Cardiac muscle cell (in vitro differentiated cells and primary cell): ENCODE measurements at regions not wholly inside any gene's neighbourhood (a gene's known extent, or its start where the extent isn't known, plus 50 kb on each side); places are given as distances from the start of the nearest gene placed in this dataset.

Experiments
- DNase-seq, 2 donors: peaks; one replicate each; pipeline versions ENCODE4 v3.0.0 to v3.0.0-alpha.2; 2010 to 2017; ENCODE audit warnings: low read depth in 1 of 2, low spot score in 1 of 2
- H3K27ac ChIP-seq: fragments of 200-600 bp; sonication (generic); 2 replicates; pipeline ENCODE4 v1.5.1; 2016
- H3K27me3 ChIP-seq: fragments of 200-600 bp; sonication (generic); 2 replicates; pipeline ENCODE4 v1.6.0; 2016; ENCODE audit warnings: control low read depth
- H3K36me3 ChIP-seq: fragments of 200-600 bp; sonication (generic); 2 replicates; pipeline ENCODE4 v1.5.1; 2016; ENCODE audit warnings: control low read depth
- H3K4me1 ChIP-seq: fragments of 200-600 bp; sonication (generic); 2 replicates; pipeline ENCODE4 v1.8.1; 2017; ENCODE audit warnings: low read depth, mild to moderate bottlenecking, mixed run types
- H3K4me3 ChIP-seq: fragments of 200-600 bp; sonication (generic); 2 replicates; pipeline ENCODE4 v1.5.1; 2016; ENCODE audit warnings: mild to moderate bottlenecking
- H3K9me3 ChIP-seq: fragments of 200-600 bp; sonication (generic); 2 replicates; pipeline ENCODE4 v1.5.1; 2017; ENCODE audit warnings: low read depth, mild to moderate bottlenecking, control low read depth
- TF ChIP-seq, protein P1 (sequence below): IDR thresholded peaks from 2 replicates; pipeline ENCODE4 v1.5.1; 2012; ENCODE audit warnings: low read depth, mild to moderate bottlenecking, low read length

GRCh38 chr14:103220134-103220981 is 97.1 kb downstream of the TNFAIP2 start:
- TF ChIP-seq, protein P1, sequence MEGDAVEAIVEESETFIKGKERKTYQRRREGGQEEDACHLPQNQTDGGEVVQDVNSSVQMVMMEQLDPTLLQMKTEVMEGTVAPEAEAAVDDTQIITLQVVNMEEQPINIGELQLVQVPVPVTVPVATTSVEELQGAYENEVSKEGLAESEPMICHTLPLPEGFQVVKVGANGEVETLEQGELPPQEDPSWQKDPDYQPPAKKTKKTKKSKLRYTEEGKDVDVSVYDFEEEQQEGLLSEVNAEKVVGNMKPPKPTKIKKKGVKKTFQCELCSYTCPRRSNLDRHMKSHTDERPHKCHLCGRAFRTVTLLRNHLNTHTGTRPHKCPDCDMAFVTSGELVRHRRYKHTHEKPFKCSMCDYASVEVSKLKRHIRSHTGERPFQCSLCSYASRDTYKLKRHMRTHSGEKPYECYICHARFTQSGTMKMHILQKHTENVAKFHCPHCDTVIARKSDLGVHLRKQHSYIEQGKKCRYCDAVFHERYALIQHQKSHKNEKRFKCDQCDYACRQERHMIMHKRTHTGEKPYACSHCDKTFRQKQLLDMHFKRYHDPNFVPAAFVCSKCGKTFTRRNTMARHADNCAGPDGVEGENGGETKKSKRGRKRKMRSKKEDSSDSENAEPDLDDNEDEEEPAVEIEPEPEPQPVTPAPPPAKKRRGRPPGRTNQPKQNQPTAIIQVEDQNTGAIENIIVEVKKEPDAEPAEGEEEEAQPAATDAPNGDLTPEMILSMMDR, result no peak
- Histone ChIP-seq H3K27ac (no peak overlapping the region), H3K27me3 (peaks cover 31% of the 10 kb centered on the region), H3K36me3 (no peaks in the 10 kb centered on the region), H3K9me3 (no peaks in the 10 kb centered on the region), H3K4me3 (peak overlapping the region; percentile 15), H3K4me1 (no peaks in the 10 kb centered on the region)
- DNase-seq, result no peak

DNA sequence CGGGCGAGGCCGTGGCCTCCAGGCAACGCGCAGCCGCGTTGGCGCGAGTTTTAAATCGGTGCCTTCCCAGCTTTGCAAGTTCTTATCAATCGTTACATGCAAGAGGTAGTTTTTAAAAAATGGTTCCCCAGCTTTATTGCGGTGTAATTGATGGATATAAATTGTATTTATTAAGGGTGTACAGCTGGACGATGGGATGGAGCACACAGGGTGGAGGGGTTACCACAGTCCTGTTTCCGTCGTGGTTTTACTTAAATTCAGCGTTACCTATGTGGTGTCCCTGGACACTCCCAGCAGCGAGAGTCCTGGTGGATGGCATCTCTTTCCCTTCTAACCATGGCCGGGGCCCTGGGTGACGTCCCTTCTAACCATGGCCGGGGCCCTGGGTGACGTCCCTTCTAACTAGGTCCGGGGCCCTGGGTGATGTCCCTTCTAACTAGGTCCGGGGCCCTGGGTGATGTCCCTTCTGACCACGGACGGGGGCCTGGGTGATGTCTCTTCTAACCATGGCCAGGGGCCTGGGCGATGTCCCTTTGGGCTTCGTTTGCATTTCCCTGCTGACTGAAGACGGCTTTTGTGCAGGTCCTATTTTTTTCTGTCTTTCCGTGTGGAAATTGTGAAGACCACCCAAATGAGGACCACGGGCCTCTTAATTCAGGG is 97.9 kb downstream of the TNFAIP2 start:
- Histone ChIP-seq H3K9me3 (no peaks in the 10 kb centered on the region), H3K27ac (no peak overlapping the region), H3K27me3 (peaks cover 31% of the 10 kb centered on the region), H3K4me3 (peak overlapping the region; percentile 15), H3K36me3 (no peaks in the 10 kb centered on the region), H3K4me1 (no peaks in the 10 kb centered on the region)
- TF ChIP-seq, protein P1, result no peak
- no peak for DNase-seq

- no peaks in the 10 kb centered on the region for H3K4me1 ChIP-seq
- TF ChIP-seq, protein P1, result no peak
- DNase-seq, result no peak
- H3K27me3 ChIP-seq, result peaks cover 31% of the 10 kb centered on the region
- no peaks in the 10 kb centered on the region for H3K9me3 ChIP-seq
- no peak overlapping the region for H3K4me3 ChIP-seq
- H3K27ac ChIP-seq, result no peak overlapping the region
- no peaks in the 10 kb centered on the region for H3K36me3 ChIP-seq
Observed at GRCh38 chr14:103221781-103222358, 98.6 kb downstream of the TNFAIP2 start.

DNA sequence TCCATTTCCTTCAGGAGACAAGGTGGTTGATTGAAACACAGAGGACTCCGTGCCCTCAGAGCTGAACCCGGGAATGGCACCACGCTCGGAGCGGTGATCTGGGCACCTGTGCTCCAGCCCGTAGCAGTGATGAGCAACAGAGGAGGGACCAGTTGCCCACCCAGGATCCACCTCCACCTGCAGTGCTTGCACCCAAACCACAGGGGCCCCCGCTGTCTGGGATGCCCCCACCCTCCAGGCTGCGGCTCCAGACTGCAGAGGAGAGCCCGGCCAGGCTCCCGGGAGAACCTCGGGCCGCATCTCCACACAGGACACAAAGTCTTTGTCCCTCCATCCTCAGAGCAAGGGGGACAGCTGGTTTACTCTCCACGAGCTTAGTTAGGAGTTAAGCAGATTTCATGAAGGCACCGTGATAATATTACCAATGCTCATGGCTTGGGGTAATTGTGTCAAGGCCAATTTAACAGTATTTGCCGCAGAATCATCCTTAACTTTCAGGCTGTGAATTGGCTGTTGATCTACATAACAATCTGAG is 100.6 kb downstream of the TNFAIP2 start:
- Histone ChIP-seq H3K4me1 (no peaks in the 10 kb centered on the region), H3K9me3 (no peaks in the 10 kb centered on the region), H3K4me3 (no peak overlapping the region), H3K36me3 (no peaks in the 10 kb centered on the region), H3K27me3 (peaks cover 31% of the 10 kb centered on the region), H3K27ac (no peak overlapping the region)
- DNase-seq, result no peak
- TF ChIP-seq, protein P1, result no peak

DNA sequence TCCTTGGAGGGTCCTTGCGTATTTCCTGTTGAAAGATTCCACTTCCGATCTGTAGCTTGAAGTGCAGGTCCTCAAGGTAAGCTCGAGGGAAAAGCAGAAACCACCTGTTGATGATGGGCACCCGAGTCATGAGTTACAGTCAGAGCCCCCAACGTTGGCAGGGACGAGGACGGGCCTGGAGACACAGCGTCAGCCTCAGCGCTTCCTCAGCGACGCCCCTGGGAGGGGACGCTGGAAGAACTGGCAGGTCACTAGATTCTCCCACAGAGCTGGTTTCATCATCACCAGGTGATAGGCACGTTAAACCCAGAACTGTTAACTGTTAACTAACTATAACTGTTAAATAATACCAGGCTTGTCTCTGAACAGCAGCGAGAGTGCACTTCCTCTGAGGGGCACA is 101.8 kb downstream of the TNFAIP2 start:
- Histone ChIP-seq H3K27me3 (peaks cover 24% of the 10 kb centered on the region), H3K36me3 (no peaks in the 10 kb centered on the region), H3K4me1 (no peaks in the 10 kb centered on the region), H3K9me3 (no peaks in the 10 kb centered on the region), H3K4me3 (no peak overlapping the region), H3K27ac (no peak overlapping the region)
- TF ChIP-seq, protein P1, result no peak
- no peak for DNase-seq
